ENCODE measurements at regions not wholly inside any gene's neighbourhood (a gene's known extent, or its start where the extent isn't known, plus 50 kb on each side); places are given as distances from the start of the nearest gene placed in this dataset.

DNA sequence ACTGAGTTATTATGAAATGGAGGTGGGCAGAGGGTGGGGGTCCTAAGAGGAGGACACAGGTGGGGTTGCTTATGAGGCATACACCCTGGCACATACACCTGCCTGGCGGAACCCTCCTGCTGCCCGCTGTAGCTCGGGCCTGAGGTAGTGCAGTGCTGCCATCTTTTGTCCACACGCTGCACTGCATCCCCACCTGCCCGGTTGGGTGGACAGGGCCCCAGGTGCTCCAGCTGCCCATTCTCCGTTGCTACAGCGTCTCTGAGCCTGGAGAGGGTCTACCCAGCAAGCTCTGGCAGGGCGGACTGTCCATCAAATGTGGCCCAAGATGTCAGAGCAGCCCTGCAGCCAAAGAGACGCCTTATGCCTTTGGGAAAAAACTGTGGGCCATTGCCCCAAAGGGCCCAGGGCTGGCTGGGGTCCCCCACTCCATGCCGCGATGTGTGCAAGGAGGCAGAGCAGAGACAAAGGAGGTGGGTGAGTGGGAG lies 131.2 kb downstream of the BUD13 start:
- Histone ChIP-seq H3K79me2 (ENCODE audit: control insufficient read depth, low read length) (no peaks in the 10 kb centered on the region), H4K20me1 (ENCODE audit: control insufficient read depth, insufficient read depth, low read depth, low read length) (no peaks in the 10 kb centered on the region), H3K9me3 (ENCODE audit: control insufficient read depth, insufficient read depth, low read length) (no peaks in the 10 kb centered on the region), H3K36me3 (ENCODE audit: control insufficient read depth, low read length) (no peaks in the 10 kb centered on the region), H3K27ac (ENCODE audit: low read depth, low read length) (no peak overlapping the region), H3K9me2 (replicated peaks; ENCODE audit: control insufficient read depth, low read length) (no peaks in the 10 kb centered on the region), H3K4me1 (ENCODE audit: control insufficient read depth, low read length) (no peaks in the 10 kb centered on the region), H3F3A (ENCODE audit: control insufficient read depth, insufficient read depth) (no peaks in the 10 kb centered on the region), H3K4me2 (ENCODE audit: low read length) (no peak overlapping the region), H3K27me3 (ENCODE audit: control insufficient read depth, low read length) (0 out of 2 replicates have a peak, but pooled peaks cover 3% of the 10 kb centered on the region), H3K4me3 (ENCODE audit: low read length) (no peak overlapping the region)
- TF ChIP-seq CTCF (IDR thresholded peaks at IDR 0.05; ENCODE audit: low read depth, low read length, poor library complexity, severe bottlenecking), result peak; percentile 87
- no peak for TF ChIP-seq EZH2phosphoT487 (IDR thresholded peaks at IDR 0.05; ENCODE audit: borderline replicate concordance, low read length)

GRCh38 chr11:116640641-116641402 lies 132.0 kb downstream of the BUD13 start:
- H3F3A ChIP-seq (ENCODE audit: control insufficient read depth, insufficient read depth), result no peaks in the 10 kb centered on the region
- no peaks in the 10 kb centered on the region for H4K20me1 ChIP-seq (ENCODE audit: control insufficient read depth, insufficient read depth, low read depth, low read length)
- H3K9me3 ChIP-seq (ENCODE audit: control insufficient read depth, insufficient read depth, low read length), result no peaks in the 10 kb centered on the region
- H3K79me2 ChIP-seq (ENCODE audit: control insufficient read depth, low read length), result no peaks in the 10 kb centered on the region
- H3K4me1 ChIP-seq (ENCODE audit: control insufficient read depth, low read length), result no peaks in the 10 kb centered on the region
- H3K27me3 ChIP-seq (ENCODE audit: control insufficient read depth, low read length), result no peaks in the 10 kb centered on the region
- no peaks in the 10 kb centered on the region for H3K36me3 ChIP-seq (ENCODE audit: control insufficient read depth, low read length)
- H3K4me2 ChIP-seq (ENCODE audit: low read length), result no peak overlapping the region
- H3K4me3 ChIP-seq (ENCODE audit: low read length), result no peak overlapping the region
- H3K27ac ChIP-seq (ENCODE audit: low read depth, low read length), result no peak overlapping the region
- H3K9me2 ChIP-seq (replicated peaks; ENCODE audit: control insufficient read depth, low read length), result no peaks in the 10 kb centered on the region
- TF ChIP-seq EZH2phosphoT487 (IDR thresholded peaks at IDR 0.05; ENCODE audit: borderline replicate concordance, low read length) (no peak), CTCF (IDR thresholded peaks at IDR 0.05; ENCODE audit: low read depth, low read length, poor library complexity, severe bottlenecking) (no peak)

DNA sequence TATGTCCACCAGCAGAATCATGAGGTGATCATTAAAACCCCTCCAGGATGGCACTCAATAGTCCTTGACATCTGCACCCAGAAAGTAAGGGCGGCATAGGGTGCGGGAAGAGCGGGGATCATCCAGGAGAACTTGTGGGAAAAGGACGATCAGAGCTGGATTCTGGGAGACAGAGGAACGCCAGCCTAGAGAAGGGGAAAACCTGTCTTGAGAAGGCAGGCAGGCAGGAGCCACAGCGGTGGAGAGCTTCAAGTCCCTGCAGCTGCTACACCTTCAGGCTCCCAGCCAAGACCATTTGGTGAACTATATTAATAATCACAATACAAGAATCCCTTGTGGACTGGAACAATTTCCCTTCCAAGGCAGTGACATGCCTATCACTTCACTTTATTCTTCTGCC lies 134.3 kb downstream of the BUD13 start:
- no peak overlapping the region for H3K4me2 ChIP-seq (ENCODE audit: low read length)

More for the DNA sequence above, 134.3 kb downstream of the BUD13 start:
- no peak for TF ChIP-seq EZH2phosphoT487 (IDR thresholded peaks at IDR 0.05; ENCODE audit: borderline replicate concordance, low read length)
- no peak for TF ChIP-seq CTCF (IDR thresholded peaks at IDR 0.05; ENCODE audit: low read depth, low read length, poor library complexity, severe bottlenecking)
- Histone ChIP-seq H3K36me3 (ENCODE audit: control insufficient read depth, low read length) (no peaks in the 10 kb centered on the region), H3K4me1 (ENCODE audit: control insufficient read depth, low read length) (no peaks in the 10 kb centered on the region), H3F3A (ENCODE audit: control insufficient read depth, insufficient read depth) (no peaks in the 10 kb centered on the region), H3K27me3 (ENCODE audit: control insufficient read depth, low read length) (no peaks in the 10 kb centered on the region), H3K9me3 (ENCODE audit: control insufficient read depth, insufficient read depth, low read length) (no peaks in the 10 kb centered on the region), H3K4me3 (ENCODE audit: low read length) (no peak overlapping the region), H3K79me2 (ENCODE audit: control insufficient read depth, low read length) (no peaks in the 10 kb centered on the region), H4K20me1 (ENCODE audit: control insufficient read depth, insufficient read depth, low read depth, low read length) (no peaks in the 10 kb centered on the region), H3K9me2 (replicated peaks; ENCODE audit: control insufficient read depth, low read length) (no peaks in the 10 kb centered on the region), H3K27ac (ENCODE audit: low read depth, low read length) (no peak overlapping the region)

Data from DOHH2 (cell line).